ENCODE measurements at regions not wholly inside any gene's neighbourhood (a gene's known extent, or its start where the extent isn't known, plus 50 kb on each side); places are given as distances from the start of the nearest gene placed in this dataset.

- DNase-seq (ENCODE audit: low spot score), result no peak
- TF ChIP-seq, protein P1, sequence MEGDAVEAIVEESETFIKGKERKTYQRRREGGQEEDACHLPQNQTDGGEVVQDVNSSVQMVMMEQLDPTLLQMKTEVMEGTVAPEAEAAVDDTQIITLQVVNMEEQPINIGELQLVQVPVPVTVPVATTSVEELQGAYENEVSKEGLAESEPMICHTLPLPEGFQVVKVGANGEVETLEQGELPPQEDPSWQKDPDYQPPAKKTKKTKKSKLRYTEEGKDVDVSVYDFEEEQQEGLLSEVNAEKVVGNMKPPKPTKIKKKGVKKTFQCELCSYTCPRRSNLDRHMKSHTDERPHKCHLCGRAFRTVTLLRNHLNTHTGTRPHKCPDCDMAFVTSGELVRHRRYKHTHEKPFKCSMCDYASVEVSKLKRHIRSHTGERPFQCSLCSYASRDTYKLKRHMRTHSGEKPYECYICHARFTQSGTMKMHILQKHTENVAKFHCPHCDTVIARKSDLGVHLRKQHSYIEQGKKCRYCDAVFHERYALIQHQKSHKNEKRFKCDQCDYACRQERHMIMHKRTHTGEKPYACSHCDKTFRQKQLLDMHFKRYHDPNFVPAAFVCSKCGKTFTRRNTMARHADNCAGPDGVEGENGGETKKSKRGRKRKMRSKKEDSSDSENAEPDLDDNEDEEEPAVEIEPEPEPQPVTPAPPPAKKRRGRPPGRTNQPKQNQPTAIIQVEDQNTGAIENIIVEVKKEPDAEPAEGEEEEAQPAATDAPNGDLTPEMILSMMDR (IDR thresholded peaks at IDR 0.05), result no peak
- H3K27ac ChIP-seq, result no peak overlapping the region
- no peak overlapping the region for H3K4me3 ChIP-seq
Observed at GRCh38 chr4:13783800-13784411, 156.4 kb upstream of the BOD1L1 start.

DNA sequence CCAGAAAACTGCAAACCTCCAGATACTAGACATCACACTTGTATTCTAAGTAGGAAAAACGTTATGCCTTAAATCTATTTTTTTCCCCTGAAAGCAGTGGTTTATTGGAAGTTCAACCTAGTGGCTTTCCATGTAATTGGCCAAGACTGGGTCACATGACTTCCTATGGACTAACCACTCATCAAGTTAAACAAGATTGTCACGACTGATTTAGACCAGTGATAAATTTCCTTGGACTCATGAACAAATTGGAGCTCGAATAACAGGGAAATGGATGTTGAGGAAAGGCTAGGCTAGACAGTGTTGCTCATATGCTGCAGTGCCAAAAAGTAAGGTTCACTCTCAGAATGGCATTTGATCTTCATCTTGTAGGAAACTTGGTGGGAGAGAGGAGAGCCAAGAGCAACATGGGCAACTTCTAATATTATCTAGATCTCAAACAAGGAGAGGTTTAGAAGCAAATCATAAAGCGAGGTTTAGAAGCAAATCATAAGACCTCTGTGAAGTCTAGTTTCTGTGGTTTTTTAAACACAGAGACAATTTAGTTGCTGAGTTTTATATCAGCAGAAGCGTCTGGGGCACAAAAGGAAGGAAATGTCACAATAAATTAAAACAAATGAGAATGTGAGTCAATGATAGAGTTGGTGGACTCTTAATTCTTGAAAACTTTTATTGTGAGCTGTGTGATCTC, 165.6 kb upstream of the BOD1L1 start:
- no peak for DNase-seq (ENCODE audit: low spot score)
- Histone ChIP-seq H3K27ac (no peak overlapping the region), H3K4me3 (no peak overlapping the region)
- TF ChIP-seq, protein P1 (IDR thresholded peaks at IDR 0.05), result no peak

GRCh38 chr4:13794819-13795565, 167.5 kb upstream of the BOD1L1 start:
- TF ChIP-seq, protein P1 (IDR thresholded peaks at IDR 0.05), result no peak
- DNase-seq (ENCODE audit: low spot score), result no peak
- Histone ChIP-seq H3K4me3 (no peak overlapping the region), H3K27ac (no peak overlapping the region)

GRCh38 chr4:13797061-13797460, 169.5 kb upstream of the BOD1L1 start:
- TF ChIP-seq, protein P1 (IDR thresholded peaks at IDR 0.05), result no peak

GRCh38 chr4:13815231-13815630, 187.7 kb upstream of the BOD1L1 start:
- Histone ChIP-seq H3K27ac (no peak overlapping the region), H3K4me3 (no peak overlapping the region)
- DNase-seq (ENCODE audit: low spot score), result no peak
- TF ChIP-seq, protein P1 (IDR thresholded peaks at IDR 0.05), result no peak

More at GRCh38 chr4:13797061-13797460, 169.5 kb upstream of the BOD1L1 start:
- H3K27ac ChIP-seq, result no peak overlapping the region
- DNase-seq (ENCODE audit: low spot score), result no peak
- H3K4me3 ChIP-seq, result no peak overlapping the region

GRCh38 chr4:13816472-13816871, 188.9 kb upstream of the BOD1L1 start:
- DNase-seq (ENCODE audit: low spot score), result no peak
- Histone ChIP-seq H3K4me3 (no peak overlapping the region), H3K27ac (no peak overlapping the region)
- TF ChIP-seq, protein P1 (IDR thresholded peaks at IDR 0.05), result no peak

Data from coronary artery (tissue), 2 donors.